OCI-LY7 (cell line): ENCODE measurements at regions not wholly inside any gene's neighbourhood (a gene's known extent, or its start where the extent isn't known, plus 50 kb on each side); places are given as distances from the start of the nearest gene placed in this dataset.

ENCODE experiments used
- BruUV-seq: library from RNA; stranded (reverse); fragments of 400-500 nt; replicated peaks from 2 replicates; lab custom pipeline; 2021; lab: Mats Ljungman, UMichigan
- CTCF ChIA-PET: fragments of 300-600 bp; sonication (Branson Sonifier 250); formaldehyde crosslinking; loops from one replicate; lab custom pipeline; 2022; ENCODE audit warnings: antibody characterized with exemption; ENCODE audit not compliant: unreplicated experiment; lab: Charles Lee
- POLR2A ChIA-PET: fragments of 300-600 bp; sonication (Branson Sonifier 250); formaldehyde crosslinking; loops from one replicate; lab custom pipeline; 2022; ENCODE audit warnings: antibody characterized with exemption; lab: Charles Lee
- DNase-seq: peaks from one replicate; pipeline ENCODE4 v3.0.0-alpha.2; 2015; ENCODE audit warnings: low spot score
- H2AFZ ChIP-seq: fragments of 200-600 bp; sonication (generic), shearing (Covaris generic); 2 replicates; pipeline ENCODE4 v1.6.1; 2014; ENCODE audit warnings: mild to moderate bottlenecking, antibody characterized with exemption, low read length, moderate library complexity
- H3K27ac ChIP-seq: fragments of 200-600 bp; sonication (generic); 2 replicates; pipeline ENCODE4 v1.5.1; 2014; ENCODE audit warnings: mixed run types, low read depth, mild to moderate bottlenecking, moderate library complexity, low read length, inconsistent platforms; ENCODE audit not compliant: poor library complexity, severe bottlenecking
- H3K36me3 ChIP-seq: fragments of 200-600 bp; sonication (generic); 2 replicates; pipeline ENCODE4 v1.6.1; 2014; ENCODE audit warnings: mild to moderate bottlenecking, antibody characterized with exemption, low read length, moderate library complexity, mixed read lengths; ENCODE audit not compliant: insufficient read depth
- H3K4me1 ChIP-seq: fragments of 200-600 bp; sonication (generic); 2 replicates; pipeline ENCODE4 v1.5.1; 2014; ENCODE audit warnings: mild to moderate bottlenecking, low read length; ENCODE audit not compliant: insufficient read depth, poor library complexity, severe bottlenecking
- H3K4me2 ChIP-seq: fragments of 200-600 bp; sonication (generic); 2 replicates; pipeline ENCODE4 v1.6.1; 2014; ENCODE audit warnings: mild to moderate bottlenecking, low read length
- H3K4me3 ChIP-seq: fragments of 200-600 bp; sonication (generic); 2 replicates; pipeline ENCODE4 v1.5.1; 2014; ENCODE audit warnings: mild to moderate bottlenecking, low read depth, low read length; ENCODE audit not compliant: poor library complexity, severe bottlenecking
- H3K79me2 ChIP-seq: fragments of 200-600 bp; sonication (generic); 2 replicates; pipeline ENCODE4 v1.6.1; 2016; ENCODE audit warnings: low read depth, mild to moderate bottlenecking, low read length, moderate library complexity, mixed read lengths; ENCODE audit not compliant: insufficient read depth
- H3K9me2 ChIP-seq: fragments of 200-600 bp; sonication (generic); 2 replicates; pipeline ENCODE4 v1.6.1; 2016; ENCODE audit warnings: mild to moderate bottlenecking, low read length, mixed read lengths; ENCODE audit not compliant: insufficient read depth
- H3K9me3 ChIP-seq: fragments of 200-600 bp; sonication (generic); 2 replicates; pipeline ENCODE4 v1.6.1; 2014; ENCODE audit warnings: mild to moderate bottlenecking, mixed run types, low read length, mixed read lengths
- H4K20me1 ChIP-seq: fragments of 200-600 bp; sonication (generic); 2 replicates; pipeline ENCODE4 v1.6.1; 2014; ENCODE audit warnings: mild to moderate bottlenecking, antibody characterized with exemption, low read length, moderate library complexity, mixed read lengths; ENCODE audit not compliant: insufficient read depth
- CTCF ChIP-seq: fragments of 200-600 bp; sonication (generic); conservative IDR thresholded peaks from 2 replicates; pipeline ENCODE4 v1.5.1; 2014; ENCODE audit warnings: mild to moderate bottlenecking, antibody characterized with exemption, low read length, moderate library complexity, mixed read lengths
- EZH2phosphoT487 ChIP-seq: fragments of 200-600 bp; sonication (generic); IDR thresholded peaks from 2 replicates; pipeline ENCODE4 v1.6.1; 2018; ENCODE audit warnings: low read depth, borderline replicate concordance, mild to moderate bottlenecking, mixed run types, antibody characterized with exemption, low read length, moderate library complexity, mixed read lengths
- intact Hi-C: fragments of 100-400 bp; cut with micrococcal nuclease; formaldehyde crosslinking; loops from one replicate; pipeline ENCODE4 v1.10.0; 2022; ENCODE audit not compliant: unreplicated experiment

- Histone ChIP-seq H3K79me2 (no peaks in the 10 kb centered on the region), H3K36me3 (no peaks in the 10 kb centered on the region), H3K4me2 (no peak overlapping the region), H3K9me2 (no peaks in the 10 kb centered on the region), H3K9me3 (no peaks in the 10 kb centered on the region), H2AFZ (no peak overlapping the region), H3K27ac (no peak overlapping the region), H3K4me3 (no peak overlapping the region), H4K20me1 (no peaks in the 10 kb centered on the region), H3K4me1 (no peaks in the 10 kb centered on the region)
- ChIA-PET POLR2A (no interaction called here), CTCF (no interaction called here)
- intact Hi-C loops, result no loop called here
- no peak for DNase-seq
- no peak for TF ChIP-seq CTCF
- no peak for TF ChIP-seq EZH2phosphoT487
- BruUV-seq, result no TSS peak
Measured at GRCh38 chr15:100738614-100739013, 136.2 kb downstream of the ASB7 start.

- TF ChIP-seq CTCF, result no peak
- no peak for TF ChIP-seq EZH2phosphoT487
- ChIA-PET POLR2A (interaction anchor here (0.7 kb wide), 1 partner anchor 693 kb away, joined by 5 read pairs; no protein-coding TSS in a partner anchor), CTCF (no interaction called here)
- H3K9me2 ChIP-seq, result no peaks in the 10 kb centered on the region
- H3K27ac ChIP-seq, result no peak overlapping the region
- no peak for DNase-seq
- H2AFZ ChIP-seq, result no peak overlapping the region
- BruUV-seq, result no TSS peak
- intact Hi-C loops, result no loop called here
- no peaks in the 10 kb centered on the region for H3K4me1 ChIP-seq
- no peaks in the 10 kb centered on the region for H4K20me1 ChIP-seq
- H3K79me2 ChIP-seq, result no peaks in the 10 kb centered on the region
- no peaks in the 10 kb centered on the region for H3K36me3 ChIP-seq
- no peaks in the 10 kb centered on the region for H3K9me3 ChIP-seq
- H3K4me3 ChIP-seq, result no peak overlapping the region
- H3K4me2 ChIP-seq, result no peak overlapping the region
Measured at GRCh38 chr15:100740138-100740537, 137.7 kb downstream of the ASB7 start.

GRCh38 chr15:100751585-100751984 is 128.0 kb upstream of the ALDH1A3 start:
- POLR2A ChIA-PET, result no interaction called here
- Histone ChIP-seq H2AFZ (no peak overlapping the region), H3K27ac (no peak overlapping the region), H3K36me3 (no peaks in the 10 kb centered on the region), H3K4me3 (no peak overlapping the region), H3K79me2 (no peaks in the 10 kb centered on the region), H3K9me2 (no peaks in the 10 kb centered on the region), H3K9me3 (no peaks in the 10 kb centered on the region), H3K4me2 (no peak overlapping the region), H3K4me1 (no peaks in the 10 kb centered on the region), H4K20me1 (no peaks in the 10 kb centered on the region)
- intact Hi-C loops, result no loop called here
- TF ChIP-seq CTCF, result no peak
- TF ChIP-seq EZH2phosphoT487, result no peak
- CTCF ChIA-PET, result no interaction called here
- no TSS peak for BruUV-seq
- no peak for DNase-seq
